IPS DF 19.7 (cell line): ENCODE measurements at regions not wholly inside any gene's neighbourhood (a gene's known extent, or its start where the extent isn't known, plus 50 kb on each side); places are given as distances from the start of the nearest gene placed in this dataset.

Experiments used
- DNase-seq: peaks from one replicate; pipeline ENCODE4 v3.0.0-alpha.2; 2013; ENCODE audit warnings: low read depth, low spot score

DNA sequence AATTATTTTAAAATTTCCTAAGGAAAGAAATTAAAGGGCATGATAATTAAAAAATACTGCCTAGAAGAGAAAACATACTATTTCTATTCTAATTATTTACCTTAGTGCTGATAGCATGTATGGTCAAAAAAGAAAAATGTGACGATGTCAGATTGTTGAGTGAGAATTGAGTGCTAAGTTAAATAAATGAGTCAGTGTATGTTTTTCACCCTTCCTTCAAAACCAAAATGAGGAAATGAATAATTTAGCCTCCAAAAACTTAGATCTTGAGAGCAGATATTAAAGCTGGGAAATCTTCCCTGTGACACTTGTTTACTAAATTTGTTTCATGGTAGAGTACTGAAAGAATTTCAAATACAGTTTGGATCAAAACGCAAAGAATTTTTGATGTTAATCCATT, 58.6 kb upstream of the NYAP2 start:
- no peak for DNase-seq

DNA sequence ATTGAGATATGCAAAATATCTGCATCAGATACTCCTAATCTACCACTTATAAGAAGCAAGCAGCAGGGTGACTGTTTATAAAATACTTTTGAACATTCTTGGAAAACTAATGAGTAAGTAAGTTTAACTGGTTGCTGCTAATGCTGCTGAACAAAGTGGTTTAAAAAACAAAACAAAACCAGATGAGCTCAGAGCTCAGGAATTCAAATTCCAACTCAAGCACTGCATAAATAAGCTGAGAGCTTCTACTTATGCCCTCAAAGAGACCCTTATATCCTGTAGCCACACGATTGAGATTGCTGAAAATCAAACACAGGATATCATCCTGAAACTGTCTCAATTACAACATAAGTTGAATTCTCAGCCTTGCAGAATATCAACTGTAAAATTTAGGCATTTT, 62.3 kb upstream of the NYAP2 start:
- peak; percentile 23 for DNase-seq

DNA sequence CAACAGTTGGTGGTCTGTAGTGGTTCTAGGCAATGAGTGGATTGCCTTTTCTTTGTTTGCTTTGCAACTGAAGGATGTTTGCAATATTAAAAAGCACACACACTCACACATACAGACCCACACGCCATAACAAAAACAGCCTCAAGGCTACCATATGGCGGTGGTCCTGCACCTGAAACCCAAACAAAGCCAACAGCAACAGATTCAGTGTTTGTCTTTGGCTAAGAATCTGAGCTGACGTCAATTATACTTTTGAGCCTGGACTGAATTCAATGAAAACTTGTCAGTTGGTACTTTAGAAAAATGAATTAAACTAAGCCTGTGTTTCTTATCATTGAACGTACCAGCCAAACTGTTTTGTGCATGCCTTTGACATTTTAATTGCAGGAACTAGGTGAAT, 65.0 kb upstream of the NYAP2 start:
- DNase-seq: no peak

DNA sequence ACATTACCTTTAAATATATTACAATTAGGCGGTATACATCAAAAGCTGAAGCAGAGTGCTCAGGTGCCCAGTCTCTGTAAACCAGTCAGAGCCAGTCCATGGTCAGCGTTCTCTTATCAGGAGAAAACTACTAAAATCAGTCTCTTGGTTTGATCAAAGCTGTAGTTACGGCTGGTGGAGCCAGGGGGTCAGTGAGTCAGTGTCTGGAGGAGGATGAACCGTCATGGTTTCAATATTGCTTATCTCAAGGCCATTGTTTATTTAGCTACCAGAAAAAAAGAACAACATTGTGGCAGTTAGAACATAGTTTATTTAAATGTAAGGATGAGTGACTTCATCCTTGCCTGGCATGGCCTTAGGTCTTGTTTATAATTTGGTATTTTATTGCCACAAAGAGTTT, 71.3 kb upstream of the NYAP2 start:
- no peak for DNase-seq

DNA sequence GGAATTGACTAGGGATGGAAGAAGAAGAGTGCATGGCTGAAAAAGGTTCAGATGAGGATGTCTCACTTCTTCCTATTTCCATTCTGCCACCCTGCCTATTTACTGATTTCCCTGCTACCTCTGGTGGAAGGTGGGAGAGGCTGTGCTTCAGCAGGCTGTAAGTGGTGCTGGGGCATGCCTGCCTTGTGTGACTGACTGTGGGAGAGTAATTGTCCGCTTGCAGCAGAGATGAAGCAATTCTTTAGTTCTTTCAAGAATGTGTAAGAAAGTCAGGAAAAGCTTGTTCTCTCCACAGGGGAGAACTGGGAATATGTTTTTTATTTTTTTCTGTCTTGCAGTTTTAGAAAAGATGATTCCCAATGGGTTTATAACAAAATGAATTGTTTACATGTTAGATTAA, 72.5 kb upstream of the NYAP2 start:
- no peak for DNase-seq

DNA sequence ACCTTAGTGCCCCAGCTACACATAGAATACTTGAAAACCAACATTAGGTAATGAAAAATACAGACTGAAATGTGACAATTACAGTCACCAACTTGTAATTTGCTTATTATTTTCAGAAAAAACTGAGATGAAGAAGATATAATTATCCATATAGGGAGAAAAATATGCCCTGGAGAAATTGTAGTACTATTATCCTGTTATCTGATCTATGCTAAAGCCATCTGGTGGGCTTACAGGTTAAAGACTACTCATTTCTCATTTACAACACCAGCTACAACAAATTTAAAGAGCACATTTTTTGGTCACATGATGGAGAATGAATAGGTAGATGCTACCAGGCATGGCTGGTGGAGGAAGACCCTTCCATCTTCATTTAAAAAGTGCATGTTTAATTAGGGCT, 79.6 kb upstream of the NYAP2 start:
- no peak for DNase-seq

DNA sequence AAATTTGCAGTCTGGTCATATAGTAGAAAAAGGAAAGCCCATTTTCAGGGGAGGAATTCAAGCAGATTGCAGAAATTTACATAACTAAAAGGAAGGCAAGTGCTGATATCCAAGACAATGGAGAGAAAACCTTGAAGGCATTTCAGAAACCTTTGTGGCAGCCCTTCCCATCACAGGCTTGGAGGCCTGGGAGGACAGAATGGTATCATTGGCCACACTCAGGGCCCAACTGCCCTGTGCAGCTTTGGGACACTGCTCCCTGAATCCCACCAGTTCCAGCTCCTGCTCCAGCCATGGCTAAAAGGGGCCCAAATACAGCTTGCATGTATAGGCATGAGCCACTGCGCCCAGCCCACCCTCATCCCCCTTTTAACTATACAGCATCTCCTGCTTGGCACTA, 81.1 kb upstream of the NYAP2 start:
- DNase-seq: no peak

DNA sequence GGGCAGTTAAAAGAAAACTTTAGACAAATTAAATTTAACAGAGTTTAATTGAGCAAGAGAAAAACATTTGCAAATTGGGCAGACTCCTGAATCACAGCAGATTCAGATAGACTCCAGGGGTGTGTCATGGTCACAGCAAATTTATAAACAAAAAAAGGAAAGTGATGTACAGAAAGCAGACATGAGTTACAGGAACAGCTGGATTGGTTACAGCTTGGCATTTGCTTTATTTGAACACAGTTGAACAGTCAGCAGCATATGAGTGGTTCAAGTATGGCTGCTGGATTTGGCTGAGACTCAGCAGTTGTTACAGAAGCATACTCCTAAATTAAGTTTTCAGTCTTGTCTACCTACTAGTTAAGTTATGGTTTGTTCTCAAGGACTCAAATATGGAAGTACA, 82.3 kb upstream of the NYAP2 start:
- no peak for DNase-seq

DNA sequence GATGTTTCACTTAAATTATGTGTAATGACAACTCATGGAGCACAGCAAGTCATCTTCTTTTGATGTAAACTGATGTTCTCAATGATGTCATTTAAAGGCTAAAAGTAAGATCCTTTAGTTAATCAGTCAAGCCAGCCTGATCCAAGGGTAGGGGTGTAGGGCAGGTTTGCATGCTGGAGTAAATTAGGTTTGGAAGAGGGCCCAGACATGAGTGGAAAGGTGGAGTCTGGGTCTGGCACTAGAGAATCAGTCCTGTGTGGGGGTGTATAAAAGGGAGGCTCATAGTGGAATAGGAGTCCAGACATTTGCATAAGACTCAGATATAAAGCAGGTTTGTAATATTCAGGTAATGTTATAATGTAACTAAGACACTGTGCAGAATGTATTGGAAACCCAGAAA, 88.8 kb upstream of the NYAP2 start:
- DNase-seq: no peak

DNA sequence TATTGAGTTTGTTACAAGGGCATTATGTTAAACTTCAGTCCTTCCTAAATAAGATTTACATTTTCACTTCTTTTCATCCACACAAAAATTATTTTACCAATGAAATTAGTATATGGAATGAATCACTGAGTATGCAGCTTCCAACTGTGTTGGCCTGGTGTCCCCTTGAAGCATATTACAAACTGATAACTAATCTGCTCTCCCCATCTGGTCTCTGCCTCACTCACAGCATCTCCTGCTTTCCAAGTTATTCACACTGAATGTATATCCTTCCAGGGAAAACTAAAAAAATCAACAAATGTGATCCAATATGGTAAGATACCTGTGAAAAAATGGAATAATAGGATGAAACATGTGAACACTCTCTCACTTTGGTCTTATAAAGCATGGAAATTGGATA, 90.0 kb upstream of the NYAP2 start:
- DNase-seq: no peak

DNA sequence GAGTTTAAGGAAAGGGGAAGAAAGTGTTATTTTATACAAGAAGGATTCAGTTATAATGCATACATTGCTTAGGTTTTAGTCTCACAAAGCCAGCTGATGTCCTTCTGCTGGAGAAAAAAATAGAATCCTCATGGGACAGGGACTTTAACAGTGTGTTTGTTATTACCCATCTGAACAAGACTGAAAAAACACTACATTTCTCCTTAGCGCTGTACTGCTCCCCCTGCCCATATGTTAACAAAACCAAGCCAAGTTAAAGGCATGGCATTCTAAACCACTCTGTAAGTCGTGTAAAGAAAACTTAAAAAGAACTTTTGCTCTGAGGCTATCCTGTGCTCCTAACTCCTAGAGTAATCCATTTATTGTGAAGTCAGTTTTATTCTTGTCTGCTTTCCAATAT, 102.6 kb upstream of the NYAP2 start:
- DNase-seq: no peak

DNA sequence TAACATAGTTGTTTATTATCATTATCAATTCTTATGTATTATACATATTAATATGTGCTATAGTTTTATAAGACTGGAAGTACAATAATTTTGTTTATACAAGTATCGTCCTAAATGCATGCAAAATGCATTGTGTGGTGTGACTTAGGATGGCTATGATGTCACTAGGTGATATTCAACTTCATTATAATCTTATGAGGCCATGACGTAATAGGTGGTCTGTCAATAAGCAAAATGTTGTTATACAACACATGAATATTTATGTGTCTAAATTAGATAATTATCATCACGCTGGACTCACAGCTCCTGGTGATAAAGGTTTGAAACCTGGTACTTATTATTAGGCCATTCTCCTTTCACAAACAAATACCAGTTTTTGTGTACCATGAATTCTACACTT, 104.4 kb upstream of the NYAP2 start:
- no peak for DNase-seq

DNA sequence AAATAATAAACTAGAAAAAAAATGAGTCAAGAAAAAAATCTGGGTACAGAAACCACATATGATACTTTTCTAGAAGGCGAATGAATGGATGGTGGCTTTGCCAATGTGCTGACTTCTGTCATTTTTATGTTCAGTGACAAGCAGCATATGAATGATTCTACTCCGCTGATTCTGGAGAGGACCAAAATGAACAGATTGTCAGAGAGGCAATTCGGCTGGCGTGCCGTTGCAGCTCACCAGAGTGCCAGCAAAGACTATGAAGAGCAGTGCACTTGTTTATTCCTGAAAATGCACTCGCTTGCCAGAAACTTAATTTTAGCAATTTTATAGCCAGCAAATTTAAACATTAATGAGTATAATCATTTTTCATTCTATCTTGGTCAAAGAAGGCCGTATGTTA, 105.9 kb upstream of the NYAP2 start:
- DNase-seq: no peak

DNA sequence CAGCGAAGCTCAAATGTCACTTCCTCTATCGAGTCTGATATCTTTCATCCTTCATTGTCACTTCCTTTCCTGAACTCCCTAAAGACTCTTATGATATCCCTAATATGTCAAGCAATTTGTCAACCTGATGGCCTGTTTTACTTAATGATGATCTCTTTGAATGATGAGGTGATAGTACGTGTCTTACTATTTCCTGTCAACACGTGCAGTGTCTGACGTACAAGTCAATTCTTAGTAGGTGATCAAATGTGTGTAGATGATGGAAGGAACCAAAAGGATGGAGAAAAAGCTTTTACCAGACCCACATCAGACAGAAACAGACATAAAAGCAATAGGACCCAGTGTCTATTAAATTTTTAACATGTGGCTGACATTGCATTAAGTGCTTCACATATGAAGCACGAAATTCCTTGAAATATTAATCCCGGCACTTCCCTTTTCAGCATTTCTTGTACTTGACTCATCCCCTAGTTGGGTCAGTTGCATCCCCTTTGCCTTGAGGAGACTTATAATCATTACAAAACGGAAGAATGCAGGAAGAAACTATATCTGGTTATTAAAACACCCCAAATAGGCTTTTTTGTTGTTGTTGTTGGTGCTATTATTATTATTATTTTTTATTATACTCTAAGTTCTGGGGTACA, 108.6 kb upstream of the NYAP2 start:
- no peak for DNase-seq

DNA sequence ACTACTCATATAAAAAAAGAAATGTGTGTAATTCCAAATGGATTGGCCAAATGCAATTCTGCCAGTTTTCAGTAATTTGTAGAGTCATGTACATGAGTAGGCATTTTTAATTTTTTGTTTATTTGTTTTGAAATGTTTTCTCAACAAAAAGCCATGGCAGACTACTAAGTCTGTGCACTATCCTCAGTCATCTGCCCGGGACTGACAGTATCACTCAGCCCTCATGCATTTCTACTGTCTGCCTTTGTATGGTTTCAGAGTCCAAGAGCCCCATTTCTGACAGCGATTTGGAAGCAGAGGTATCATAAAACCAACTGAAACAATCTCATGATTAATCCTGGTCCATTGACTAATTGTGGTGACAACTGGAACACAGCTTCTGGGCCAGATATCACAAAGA, 109.9 kb upstream of the NYAP2 start:
- no peak for DNase-seq

DNA sequence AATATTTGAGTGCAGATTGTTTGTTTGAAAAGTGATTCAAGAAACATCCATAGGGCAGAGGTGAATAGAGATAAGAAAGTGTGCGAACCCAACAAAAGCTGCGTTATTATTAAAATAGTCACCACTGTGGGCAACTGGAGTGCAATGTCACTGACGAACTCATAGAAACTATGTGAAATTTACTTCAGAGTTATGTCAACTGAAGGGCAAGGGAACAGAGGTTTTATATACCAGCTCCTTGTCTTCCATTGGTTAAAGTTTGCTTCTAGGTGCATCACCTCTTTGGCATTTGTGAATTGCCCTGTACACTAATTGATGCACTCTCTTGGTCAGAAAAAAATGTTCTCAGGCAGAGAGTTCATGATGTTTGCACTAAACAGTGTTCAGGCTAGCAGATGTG, 110.5 kb upstream of the NYAP2 start:
- DNase-seq: no peak

DNA sequence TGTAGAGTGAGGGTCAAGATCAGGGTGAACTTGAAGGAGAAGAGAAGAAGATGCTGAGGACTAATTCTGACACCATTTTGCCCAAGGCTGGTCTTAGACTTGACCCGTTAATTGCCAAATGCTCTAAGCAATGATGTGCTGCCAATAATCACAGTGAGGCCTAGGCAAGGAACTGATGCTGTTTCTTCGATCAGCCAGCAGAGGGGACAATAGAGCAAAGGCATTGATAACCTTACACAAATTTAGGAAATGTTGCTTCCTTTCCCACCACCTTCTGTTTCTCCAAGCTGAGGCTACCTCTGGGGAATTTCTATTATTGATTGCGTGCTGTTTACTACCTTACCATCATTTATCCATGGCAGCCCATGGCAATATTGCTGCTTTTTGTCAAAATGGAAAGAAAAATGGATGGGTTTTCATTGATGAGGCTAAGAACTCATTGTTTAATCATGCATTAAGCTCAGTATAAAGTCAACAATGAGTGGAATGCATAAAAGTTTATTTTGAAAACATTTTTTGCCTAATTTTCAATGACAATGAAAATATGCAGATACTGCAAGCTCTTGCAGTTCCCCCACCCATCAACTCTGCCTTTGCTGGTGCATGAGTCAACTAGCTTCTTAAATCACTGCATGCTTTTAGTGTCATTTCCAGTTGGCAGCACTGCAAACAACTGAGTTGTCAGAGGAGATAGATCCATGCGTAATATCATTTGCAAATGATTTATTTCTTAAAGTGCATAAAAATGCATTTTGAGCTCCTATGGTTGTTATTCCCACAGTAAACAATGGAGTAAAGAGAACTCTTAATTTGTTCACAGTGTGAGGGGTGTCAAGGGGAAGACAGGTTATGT, 116.4 kb upstream of the NYAP2 start:
- peak; percentile 17 for DNase-seq

DNA sequence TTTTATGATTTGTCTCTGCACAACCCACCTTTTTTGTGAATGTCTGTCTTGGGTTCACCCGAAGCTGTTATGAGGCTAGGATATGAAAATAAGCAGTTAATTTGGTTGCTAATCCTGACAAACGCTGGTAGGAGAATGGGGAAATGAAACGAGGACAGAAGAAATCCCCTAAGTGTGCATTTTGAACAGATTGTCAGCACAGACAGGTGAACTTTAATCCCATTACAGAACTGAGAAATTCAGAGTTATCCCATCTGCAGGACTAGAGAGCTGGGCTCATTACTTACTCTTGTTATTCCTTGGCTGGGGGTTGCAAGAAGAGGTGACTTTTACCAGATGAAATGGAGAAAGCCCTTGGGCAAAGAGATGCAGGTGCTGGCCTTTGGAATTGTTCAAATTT, 123.3 kb upstream of the NYAP2 start:
- DNase-seq: no peak

DNA sequence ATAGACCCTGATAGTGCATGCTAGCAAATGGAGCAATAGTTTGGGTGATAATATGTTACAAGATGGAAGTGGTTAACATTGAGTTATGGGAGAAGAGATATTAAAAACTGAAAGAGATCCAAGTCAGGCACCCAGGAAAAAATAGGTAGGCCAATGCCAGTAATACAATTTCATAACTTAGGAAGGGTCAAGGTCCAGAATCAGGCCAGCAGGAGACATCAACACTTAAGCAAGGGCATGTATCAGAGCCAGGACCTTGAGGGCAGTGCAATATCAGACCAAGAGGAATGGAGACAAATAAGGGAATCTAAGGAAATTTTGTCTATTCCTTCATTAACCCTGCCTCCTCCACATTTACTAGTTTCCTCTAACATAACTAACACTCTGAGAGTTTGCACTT, 124.1 kb upstream of the NYAP2 start:
- DNase-seq: no peak

DNA sequence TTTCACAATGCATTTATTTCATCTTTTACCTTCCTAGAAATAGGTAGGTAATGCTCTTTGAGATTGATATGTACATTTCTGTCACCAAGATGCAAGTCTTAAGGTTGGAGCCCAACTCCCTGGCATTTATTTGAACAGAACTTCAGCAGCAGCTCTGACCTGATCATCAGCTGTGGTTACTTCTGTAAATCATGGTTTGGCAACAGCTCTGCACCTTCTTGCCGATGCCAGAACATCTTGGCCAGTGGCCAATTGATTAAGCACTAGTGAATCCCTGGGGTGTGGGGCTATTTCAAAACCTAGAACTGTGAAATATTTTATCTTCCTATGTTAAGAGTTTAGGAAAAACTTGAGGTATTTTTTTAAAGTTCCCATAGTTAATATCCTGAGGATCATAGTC, 124.8 kb upstream of the NYAP2 start:
- no peak for DNase-seq

DNA sequence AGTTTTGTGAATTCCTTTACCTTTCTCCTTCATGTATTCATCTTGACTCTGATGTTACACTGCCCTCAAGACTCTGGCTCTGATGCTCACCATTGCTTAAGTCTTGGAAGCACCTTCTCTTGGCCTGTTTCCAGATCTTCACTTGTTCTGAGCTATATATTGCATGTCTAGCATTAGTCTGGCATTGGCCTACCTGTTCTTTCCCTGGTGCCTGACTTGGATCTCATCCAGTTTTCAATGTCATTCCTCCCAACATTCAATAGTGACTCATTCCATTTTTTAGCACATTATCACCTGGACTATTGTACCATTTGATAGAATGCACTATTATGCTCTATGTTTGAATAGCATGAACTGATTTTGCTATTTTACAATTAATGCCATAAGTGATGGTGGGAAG, 127.3 kb upstream of the NYAP2 start:
- no peak for DNase-seq

DNA sequence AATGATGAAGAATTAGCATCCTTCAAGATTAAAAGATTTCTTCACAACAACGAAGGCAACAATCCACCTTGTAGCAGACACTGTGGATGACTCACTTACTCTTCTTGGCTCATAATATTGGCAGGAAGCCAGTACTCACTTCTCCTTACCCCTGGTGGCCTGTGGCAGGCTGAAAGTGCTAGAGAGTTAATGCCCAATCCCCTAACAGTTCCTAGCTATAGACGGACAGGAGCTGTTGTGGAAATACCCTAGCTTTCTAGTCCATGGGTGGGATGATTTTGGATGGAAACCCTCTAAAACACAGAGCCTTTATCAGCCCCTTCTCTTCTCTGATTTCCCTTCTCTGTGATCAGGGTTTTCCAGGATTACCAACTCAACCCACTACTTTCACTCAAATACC, 128.6 kb upstream of the NYAP2 start:
- DNase-seq: no peak

DNA sequence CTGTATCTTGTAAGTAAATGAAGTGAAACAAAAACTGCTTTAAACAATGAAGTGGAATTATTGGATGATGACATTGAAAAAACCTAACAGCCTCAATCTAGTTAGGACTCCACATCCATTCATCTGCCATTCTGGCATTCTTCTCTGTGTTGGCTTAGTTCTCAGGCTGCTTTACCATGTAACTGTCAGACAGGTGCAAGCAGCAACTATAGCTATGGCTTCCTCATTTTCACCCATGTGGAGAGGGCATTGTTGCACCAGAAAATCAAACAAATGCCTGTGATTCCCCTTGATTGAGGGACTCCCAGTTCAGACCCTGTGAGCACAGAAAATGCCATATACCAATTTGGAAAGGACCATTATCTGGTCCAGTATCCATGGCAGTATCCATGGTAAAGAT, 129.5 kb upstream of the NYAP2 start:
- DNase-seq: no peak

DNA sequence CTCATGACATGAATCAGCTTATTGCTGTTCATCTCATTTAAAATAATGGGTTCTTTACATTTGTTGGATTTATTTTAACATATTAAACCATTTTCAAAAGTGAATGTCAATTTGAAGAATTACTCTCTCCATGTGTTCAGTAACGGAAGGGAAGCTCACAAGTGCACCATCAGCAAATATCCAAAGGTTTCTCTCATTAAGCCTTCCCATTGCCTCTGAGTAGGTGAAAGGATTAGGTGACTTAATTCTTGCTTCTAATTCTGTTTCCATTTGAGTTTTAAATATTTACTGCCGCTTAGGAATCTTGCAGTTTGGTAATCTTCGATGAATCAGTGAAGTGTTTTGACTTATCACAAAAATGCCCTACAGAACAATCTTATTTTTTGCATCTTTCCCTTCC, 145.1 kb upstream of the NYAP2 start:
- DNase-seq: no peak
